ENCODE measurements at regions not wholly inside any gene's neighbourhood (a gene's known extent, or its start where the extent isn't known, plus 50 kb on each side); places are given as distances from the start of the nearest gene placed in this dataset.

DNA sequence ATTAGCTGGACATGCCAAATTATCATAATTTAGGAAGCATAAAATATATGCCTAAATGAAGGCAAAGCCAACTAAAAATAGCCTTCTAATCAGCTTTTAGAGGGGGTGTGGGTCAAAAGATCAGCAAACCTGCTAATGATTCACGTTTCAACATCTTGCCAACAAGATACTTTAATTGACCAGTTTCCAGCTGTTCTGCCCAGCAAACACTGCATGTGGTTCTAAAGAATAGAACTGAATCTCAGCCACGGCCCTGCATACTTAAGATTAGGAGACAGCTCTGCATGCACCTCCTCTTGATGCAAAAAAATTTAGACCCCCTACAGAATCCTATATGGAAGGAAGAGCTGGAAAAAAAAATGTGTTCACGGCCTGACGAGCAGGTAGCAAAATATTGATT, 500.5 kb downstream of the TBL1XR1 start:
- TF ChIP-seq POLR2A (IDR thresholded peaks at IDR 0.05) (no peak), POLR2AphosphoS5 (IDR thresholded peaks at IDR 0.05) (no peak)
- TF ChIP-seq, protein P1, sequence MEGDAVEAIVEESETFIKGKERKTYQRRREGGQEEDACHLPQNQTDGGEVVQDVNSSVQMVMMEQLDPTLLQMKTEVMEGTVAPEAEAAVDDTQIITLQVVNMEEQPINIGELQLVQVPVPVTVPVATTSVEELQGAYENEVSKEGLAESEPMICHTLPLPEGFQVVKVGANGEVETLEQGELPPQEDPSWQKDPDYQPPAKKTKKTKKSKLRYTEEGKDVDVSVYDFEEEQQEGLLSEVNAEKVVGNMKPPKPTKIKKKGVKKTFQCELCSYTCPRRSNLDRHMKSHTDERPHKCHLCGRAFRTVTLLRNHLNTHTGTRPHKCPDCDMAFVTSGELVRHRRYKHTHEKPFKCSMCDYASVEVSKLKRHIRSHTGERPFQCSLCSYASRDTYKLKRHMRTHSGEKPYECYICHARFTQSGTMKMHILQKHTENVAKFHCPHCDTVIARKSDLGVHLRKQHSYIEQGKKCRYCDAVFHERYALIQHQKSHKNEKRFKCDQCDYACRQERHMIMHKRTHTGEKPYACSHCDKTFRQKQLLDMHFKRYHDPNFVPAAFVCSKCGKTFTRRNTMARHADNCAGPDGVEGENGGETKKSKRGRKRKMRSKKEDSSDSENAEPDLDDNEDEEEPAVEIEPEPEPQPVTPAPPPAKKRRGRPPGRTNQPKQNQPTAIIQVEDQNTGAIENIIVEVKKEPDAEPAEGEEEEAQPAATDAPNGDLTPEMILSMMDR (IDR thresholded peaks at IDR 0.05) = no peak

Data from gastroesophageal sphincter (tissue), 3 donors.